MCF 10A (cell line): ENCODE measurements at regions not wholly inside any gene's neighbourhood (a gene's known extent, or its start where the extent isn't known, plus 50 kb on each side); places are given as distances from the start of the nearest gene placed in this dataset.

Source experiments
- BruUV-seq: library from RNA; stranded (reverse); fragments of 400-500 nt; replicated peaks from 2 replicates; lab custom pipeline; 2021; lab: Mats Ljungman, UMichigan
- CTCF ChIA-PET: fragments of 300-600 bp; sonication (Branson Sonifier 250); formaldehyde crosslinking; extraction: SDS; loops from one replicate; lab custom pipeline; 2021; ENCODE audit warnings: antibody characterized with exemption, inconsistent platforms; lab: Yijun Ruan, JAX
- POLR2A ChIA-PET: fragments of 300-600, 350-650 bp; sonication (Branson Sonifier 250); formaldehyde crosslinking; extraction: SDS; loops from one replicate; lab custom pipeline; 2020; ENCODE audit warnings: antibody characterized with exemption, inconsistent platforms; lab: Yijun Ruan, JAX
- DNase-seq: peaks from one replicate; pipeline ENCODE4 v3.0.0-alpha.2; 2018; ENCODE audit not compliant: unreplicated experiment
- H3K27ac Mint-ChIP-seq: one replicate; pipeline ENCODE4 v1.8.0; 2022; ENCODE audit warnings: mild to moderate bottlenecking, low read depth, mixed read lengths; ENCODE audit not compliant: unreplicated experiment
- H3K27me3 Mint-ChIP-seq: one replicate; pipeline ENCODE4 v1.8.0; 2022; ENCODE audit warnings: mixed read lengths; ENCODE audit not compliant: insufficient read depth, unreplicated experiment
- H3K36me3 Mint-ChIP-seq: one replicate; pipeline ENCODE4 v1.8.0; 2022; ENCODE audit warnings: mild to moderate bottlenecking, moderate library complexity, mixed read lengths; ENCODE audit not compliant: insufficient read depth, unreplicated experiment
- H3K4me1 Mint-ChIP-seq: one replicate; pipeline ENCODE4 v1.8.0; 2022; ENCODE audit warnings: mixed read lengths; ENCODE audit not compliant: insufficient read depth, unreplicated experiment
- H3K4me3 Mint-ChIP-seq: one replicate; pipeline ENCODE4 v1.8.0; 2022; ENCODE audit warnings: mild to moderate bottlenecking, moderate library complexity, mixed read lengths; ENCODE audit not compliant: unreplicated experiment
- H3K9me3 Mint-ChIP-seq: one replicate; pipeline ENCODE4 v1.8.0; 2022; ENCODE audit warnings: mixed read lengths; ENCODE audit not compliant: unreplicated experiment
- CTCF ChIP-seq: fragments of 200-600 bp; IDR thresholded peaks from one replicate; pipeline ENCODE4 v1.8.0; 2022; ENCODE audit warnings: antibody characterized with exemption, mild to moderate bottlenecking; ENCODE audit not compliant: unreplicated experiment
- intact Hi-C: fragments of 100-400 bp; cut with micrococcal nuclease; formaldehyde crosslinking; loops from 2 replicates; pipeline ENCODE4 v1.14.1; 2022

GRCh38 chr18:55102958-55103456 lies 143.7 kb upstream of the CCDC68 start:
- Mint-ChIP-seq H3K36me3 (no peaks in the 10 kb centered on the region), H3K4me1 (peaks cover 11% of the 10 kb centered on the region), H3K27me3 (no peaks in the 10 kb centered on the region), H3K27ac (no peak overlapping the region), H3K4me3 (no peak overlapping the region), H3K9me3 (no peaks in the 10 kb centered on the region)
- intact Hi-C loops = no loop called here
- TF ChIP-seq CTCF = no peak
- no TSS peak for BruUV-seq
- DNase-seq = no peak
- ChIA-PET POLR2A (no interaction called here), CTCF (no interaction called here)

GRCh38 chr18:55102501-55102900 lies 143.2 kb upstream of the CCDC68 start:
- CTCF ChIA-PET = interaction anchor here (0.5 kb wide), 1 partner anchor 250 kb away, joined by 3 read pairs; no protein-coding TSS in a partner anchor
- Mint-ChIP-seq H3K27me3 (no peaks in the 10 kb centered on the region), H3K36me3 (no peaks in the 10 kb centered on the region), H3K27ac (no peak overlapping the region), H3K4me1 (peaks cover 11% of the 10 kb centered on the region), H3K4me3 (no peak overlapping the region), H3K9me3 (no peaks in the 10 kb centered on the region)
- DNase-seq = peak; percentile 27
- no TSS peak for BruUV-seq
- intact Hi-C loops = no loop called here
- TF ChIP-seq CTCF = no peak
- POLR2A ChIA-PET = no interaction called here

DNA sequence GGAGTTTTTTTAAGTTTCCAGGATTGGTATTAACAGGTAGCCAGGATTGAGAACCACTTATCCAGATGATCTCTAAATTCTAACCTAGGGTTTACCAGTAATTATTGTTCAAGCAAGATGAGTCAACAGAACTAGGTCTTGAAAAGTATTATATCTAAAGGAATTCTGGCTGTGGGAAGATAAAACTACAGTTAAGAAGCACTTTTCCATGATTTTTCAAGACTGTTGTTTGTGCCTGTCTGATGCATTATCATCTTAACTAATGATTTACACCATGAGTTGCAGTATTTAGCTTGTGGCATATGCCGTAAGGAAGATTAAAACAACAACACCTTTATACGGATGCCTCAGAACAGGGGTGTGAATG lies 142.2 kb upstream of the CCDC68 start:
- Mint-ChIP-seq H3K36me3 (no peaks in the 10 kb centered on the region), H3K9me3 (no peaks in the 10 kb centered on the region), H3K27me3 (no peaks in the 10 kb centered on the region), H3K4me3 (no peak overlapping the region), H3K4me1 (peaks cover 11% of the 10 kb centered on the region), H3K27ac (peak overlapping the region; percentile 57)
- intact Hi-C loops = no loop called here
- POLR2A ChIA-PET = no interaction called here
- no TSS peak for BruUV-seq
- TF ChIP-seq CTCF = no peak
- CTCF ChIA-PET = interaction anchor here (0.7 kb wide), 3 partner anchors 13 to 558 kb away, joined by 3 to 5 read pairs (median 3); no protein-coding TSS in a partner anchor
- DNase-seq = no peak

GRCh38 chr18:55100817-55101457 lies 141.7 kb upstream of the CCDC68 start:
- ChIA-PET POLR2A (interaction anchor here (0.7 kb wide), 1 partner anchor 126 kb away, joined by 3 read pairs; no protein-coding TSS in a partner anchor), CTCF (interaction anchor here (0.7 kb wide), 3 partner anchors 14 to 587 kb away, joined by 3 to 5 read pairs (median 3); no protein-coding TSS in a partner anchor)
- Mint-ChIP-seq H3K27me3 (no peaks in the 10 kb centered on the region), H3K4me3 (no peak overlapping the region), H3K4me1 (peaks cover 11% of the 10 kb centered on the region), H3K27ac (peak overlapping the region; percentile 57), H3K9me3 (no peaks in the 10 kb centered on the region), H3K36me3 (no peaks in the 10 kb centered on the region)
- TF ChIP-seq CTCF = no peak
- intact Hi-C loops = no loop called here
- BruUV-seq = no TSS peak
- peak; percentile 72 for DNase-seq
